ENCODE measurements at regions not wholly inside any gene's neighbourhood (a gene's known extent, or its start where the extent isn't known, plus 50 kb on each side); places are given as distances from the start of the nearest gene placed in this dataset.

DNA sequence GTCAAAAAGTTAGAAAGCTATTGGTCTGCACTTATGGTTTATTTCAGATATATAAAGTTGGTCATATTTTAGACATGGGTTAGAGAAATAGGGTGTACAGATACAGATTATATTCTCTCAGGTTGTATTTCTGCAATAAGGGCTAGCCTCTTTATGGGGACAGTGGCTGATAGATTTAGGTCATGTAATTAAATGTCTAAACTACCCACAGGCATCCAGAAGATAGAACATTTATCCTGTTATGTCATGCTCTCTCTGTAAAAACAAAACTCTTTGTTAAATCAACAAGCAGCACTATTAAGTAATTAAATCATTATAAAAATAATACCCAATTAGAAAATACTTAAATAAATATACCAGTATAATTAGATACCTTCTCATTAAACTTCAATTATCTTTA lies 612.6 kb upstream of the CITED2 start:
- TF ChIP-seq EZH2phosphoT487 (IDR thresholded peaks at IDR 0.05; ENCODE audit: low read length) (no peak), EZH2 (optimal IDR thresholded peaks at IDR 0.05; ENCODE audit: low read depth, low read length) (no peak)
